ENCODE measurements at regions not wholly inside any gene's neighbourhood (a gene's known extent, or its start where the extent isn't known, plus 50 kb on each side); places are given as distances from the start of the nearest gene placed in this dataset.

GRCh38 chr11:71311176-71311925 lies 59.0 kb upstream of the SHANK2 start:
- no peak for TF ChIP-seq CTCF (optimal IDR thresholded peaks at IDR 0.05 in 1 of 3, IDR thresholded peaks at IDR 0.05 in 1 of 3, conservative IDR thresholded peaks at IDR 0.05 in 1 of 3; ENCODE audit: extremely low read depth in 1 of 3, insufficient read depth in 2 of 3, low read length in 3 of 3)
- TF ChIP-seq EZH2 (IDR thresholded peaks at IDR 0.05; ENCODE audit: low read length) = no peak
